Transverse colon (tissue), 4 donors: ENCODE measurements at regions not wholly inside any gene's neighbourhood (a gene's known extent, or its start where the extent isn't known, plus 50 kb on each side); places are given as distances from the start of the nearest gene placed in this dataset.

ENCODE experiments used
- DNase-seq: peaks from one replicate; pipeline ENCODE4 v3.0.0-alpha.2; 2019
- H3K27ac ChIP-seq, 4 donors: fragments of 200-600 bp; sonication (generic); 2 replicates each; pipeline ENCODE4 v1.5.1; 2016 to 2018; ENCODE audit warnings: inconsistent platforms in 4 of 4
- H3K27me3 ChIP-seq: fragments of 200-600 bp; sonication (generic); 2 replicates; pipeline ENCODE4 v1.5.1; 2017; ENCODE audit warnings: inconsistent platforms
- H3K36me3 ChIP-seq, 4 donors: fragments of 200-600 bp; sonication (generic); 2 replicates each; pipeline ENCODE4 v1.5.1; 2017 to 2019; ENCODE audit warnings: inconsistent platforms in 4 of 4
- H3K4me1 ChIP-seq, 4 donors: fragments of 200-600 bp; sonication (generic); 2 replicates each; pipeline ENCODE4 v1.5.1; 2017 to 2020; ENCODE audit warnings: inconsistent platforms in 4 of 4
- H3K4me3 ChIP-seq, 4 donors: fragments of 200-600 bp; sonication (generic); 1 replicate in 1 of 4; 2 replicates in 3 of 4; pipeline versions ENCODE4 v1.5.1 to v1.6.1; 2017 to 2019; ENCODE audit warnings: inconsistent platforms in 4 of 4
- H3K9me3 ChIP-seq, 2 donors: fragments of 200-600 bp; sonication (generic); 2 replicates each; pipeline ENCODE4 v1.5.1; 2017 to 2019; ENCODE audit warnings: inconsistent platforms in 2 of 2
- CTCF ChIP-seq, 5 experiments: fragments of 200-600 bp in 3 of 5; fragments of 450-650 bp in 2 of 5; sonication (generic) in 3 of 5; IDR thresholded peaks; 1 replicate in 2 of 5; 2 replicates in 3 of 5; pipeline ENCODE4 v1.5.1; 2016 to 2017; ENCODE audit warnings: antibody characterized with exemption in 5 of 5, inconsistent platforms in 3 of 5, mild to moderate bottlenecking in 2 of 5, moderate library complexity in 1 of 5
- EP300 ChIP-seq: sonication (generic); formaldehyde crosslinking; IDR thresholded peaks from one replicate; pipeline ENCODE4 v1.6.1; 2017; ENCODE audit warnings: antibody characterized with exemption, low read depth
- POLR2A ChIP-seq: fragments of 450-650 bp; IDR thresholded peaks from one replicate; pipeline ENCODE4 v1.6.1; 2016; ENCODE audit warnings: antibody characterized with exemption, mild to moderate bottlenecking, moderate library complexity
- POLR2AphosphoS5 ChIP-seq, 3 donors: sonication (generic); formaldehyde crosslinking; IDR thresholded peaks; one replicate each; pipeline ENCODE4 v1.6.1; 2016; ENCODE audit warnings: antibody characterized with exemption in 3 of 3
- WGBS, 2 donors: methylation state at CpG; one replicate each; pipeline ENCODE4 v1.1.5; 2018; ENCODE audit warnings: low coverage in 1 of 2; 5-methylcytosine and 5-hydroxymethylcytosine counted together
- in situ Hi-C, 4 donors: fragments of 200-750 bp; cut with MboI; loops; one replicate each; pipeline versions ENCODE4 v1.15.0 to v1.15.1; 2017; ENCODE audit warnings: low sequenced_read_pairs in 3 of 4, low pct_ligation_motif_present in 1 of 4, low pct_unique_long_range_greater_than_20kb in 1 of 4
- intact Hi-C: fragments of 100-400 bp; cut with DNase I; formaldehyde crosslinking; loops from one replicate; pipeline ENCODE4 v1.15.1; 2023; ENCODE audit warnings: low total_unique reads

GRCh38 chr5:98624145-98624880 lies 149.2 kb upstream of the RGMB start:
- Histone ChIP-seq H3K27ac (no peak overlapping the region), H3K4me1 (no peaks in the 10 kb centered on the region), H3K36me3 (no peaks in the 10 kb centered on the region), H3K27me3 (no peaks in the 10 kb centered on the region), H3K4me3 (no peak overlapping the region), H3K9me3 (no peaks in the 10 kb centered on the region)
- intact Hi-C loops (no loop called here), in situ Hi-C loops (no loop called here)
- WGBS, 2 donors, result 70 to 88% methylated on average over 2 to 3 of the region's 3 CpGs
- TF ChIP-seq POLR2A (no peak), CTCF (IDR thresholded peaks at IDR 0.05) (no peak), EP300 (no peak), POLR2AphosphoS5 (IDR thresholded peaks at IDR 0.05) (no peak)
- no peak for DNase-seq

GRCh38 chr5:98627121-98627520 lies 146.3 kb upstream of the RGMB start:
- TF ChIP-seq POLR2AphosphoS5 (IDR thresholded peaks at IDR 0.05) (no peak), CTCF (IDR thresholded peaks at IDR 0.05) (no peak), POLR2A (no peak), EP300 (no peak)
- in situ Hi-C loops (no loop called here), intact Hi-C loops (no loop called here)
- no peak for DNase-seq
- 72 to 85% methylated on average over 3 of the region's 3 CpGs for WGBS, 2 donors
- H3K4me1 ChIP-seq, result no peaks in the 10 kb centered on the region
- no peak overlapping the region for H3K27ac ChIP-seq
- H3K36me3 ChIP-seq, result no peaks in the 10 kb centered on the region
- no peak overlapping the region for H3K4me3 ChIP-seq
- no peaks in the 10 kb centered on the region for H3K27me3 ChIP-seq
- no peaks in the 10 kb centered on the region for H3K9me3 ChIP-seq

- Histone ChIP-seq H3K36me3 (no peaks in the 10 kb centered on the region), H3K4me1 (no peaks in the 10 kb centered on the region), H3K27ac (no peak overlapping the region), H3K27me3 (no peaks in the 10 kb centered on the region), H3K4me3 (no peak overlapping the region), H3K9me3 (no peaks in the 10 kb centered on the region)
- 90 to 100% methylated on average over 1 of the region's 1 CpG for WGBS, 2 donors
- in situ Hi-C loops, result no loop called here
- no peak for DNase-seq
- TF ChIP-seq EP300 (no peak), CTCF (IDR thresholded peaks at IDR 0.05) (no peak), POLR2A (no peak), POLR2AphosphoS5 (IDR thresholded peaks at IDR 0.05) (no peak)
- intact Hi-C loops, result no loop called here
Observed at GRCh38 chr5:98630621-98631020, 142.8 kb upstream of the RGMB start.

- 75 to 87% methylated on average over 1 of the region's 1 CpG for WGBS, 2 donors
- H3K36me3 ChIP-seq, result no peaks in the 10 kb centered on the region
- DNase-seq, result no peak
- in situ Hi-C loops (no loop called here), intact Hi-C loops (no loop called here)
- H3K4me1 ChIP-seq, result no peaks in the 10 kb centered on the region
- H3K27me3 ChIP-seq, result no peaks in the 10 kb centered on the region
- no peak overlapping the region for H3K27ac ChIP-seq
- no peaks in the 10 kb centered on the region for H3K9me3 ChIP-seq
- no peak for TF ChIP-seq POLR2A
- no peak for TF ChIP-seq POLR2AphosphoS5 (IDR thresholded peaks at IDR 0.05)
- no peak for TF ChIP-seq EP300
- no peak for TF ChIP-seq CTCF (IDR thresholded peaks at IDR 0.05)
- no peak overlapping the region for H3K4me3 ChIP-seq
Observed at GRCh38 chr5:98631311-98632054, 142.0 kb upstream of the RGMB start.
